ENCODE measurements at regions not wholly inside any gene's neighbourhood (a gene's known extent, or its start where the extent isn't known, plus 50 kb on each side); places are given as distances from the start of the nearest gene placed in this dataset.

DNA sequence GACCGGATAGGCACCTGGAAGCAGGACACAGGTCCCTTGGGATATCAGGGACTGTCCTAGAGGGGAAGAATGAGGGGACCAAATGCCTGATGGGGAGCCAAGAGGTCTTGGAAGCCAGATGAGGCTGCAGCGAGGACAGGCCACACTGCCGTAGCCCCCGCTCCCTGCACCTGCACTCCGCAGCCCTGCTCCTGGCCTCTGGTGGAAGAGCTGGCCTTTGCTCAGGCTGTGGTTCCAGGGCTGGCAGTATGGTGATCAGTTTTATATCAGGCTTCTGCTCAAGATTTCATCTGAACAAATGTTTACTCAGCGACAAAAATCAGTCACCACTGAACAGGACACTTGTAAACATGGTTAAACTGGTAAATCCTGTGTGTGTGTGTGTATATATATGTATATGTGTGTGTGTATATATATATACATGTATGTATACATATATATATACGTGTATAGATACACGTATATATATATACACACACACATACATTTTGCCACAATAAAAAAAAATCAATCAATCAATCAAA, 52.5 kb upstream of the TAF1B start:
- ATAC-seq, result no peak
- POLR2A ChIA-PET, result no interaction called here
- H3K36me3 Mint-ChIP-seq, result peaks cover 11% of the 10 kb centered on the region
- peaks cover 12% of the 10 kb centered on the region for H3K9me3 Mint-ChIP-seq
- CTCF ChIA-PET, result interaction anchor here (0.6 to 1.3 kb wide), 5 partner anchors 9 to 435 kb away, joined by 3 to 4 read pairs (median 3); no protein-coding TSS in a partner anchor
- TF ChIP-seq, protein P1, sequence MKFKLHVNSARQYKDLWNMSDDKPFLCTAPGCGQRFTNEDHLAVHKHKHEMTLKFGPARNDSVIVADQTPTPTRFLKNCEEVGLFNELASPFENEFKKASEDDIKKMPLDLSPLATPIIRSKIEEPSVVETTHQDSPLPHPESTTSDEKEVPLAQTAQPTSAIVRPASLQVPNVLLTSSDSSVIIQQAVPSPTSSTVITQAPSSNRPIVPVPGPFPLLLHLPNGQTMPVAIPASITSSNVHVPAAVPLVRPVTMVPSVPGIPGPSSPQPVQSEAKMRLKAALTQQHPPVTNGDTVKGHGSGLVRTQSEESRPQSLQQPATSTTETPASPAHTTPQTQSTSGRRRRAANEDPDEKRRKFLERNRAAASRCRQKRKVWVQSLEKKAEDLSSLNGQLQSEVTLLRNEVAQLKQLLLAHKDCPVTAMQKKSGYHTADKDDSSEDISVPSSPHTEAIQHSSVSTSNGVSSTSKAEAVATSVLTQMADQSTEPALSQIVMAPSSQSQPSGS (CRISPR knock-in tag; IDR thresholded peaks at IDR 0.05; ENCODE audit: borderline replicate concordance, low read depth), result no peak
- TF ChIP-seq, protein P2, sequence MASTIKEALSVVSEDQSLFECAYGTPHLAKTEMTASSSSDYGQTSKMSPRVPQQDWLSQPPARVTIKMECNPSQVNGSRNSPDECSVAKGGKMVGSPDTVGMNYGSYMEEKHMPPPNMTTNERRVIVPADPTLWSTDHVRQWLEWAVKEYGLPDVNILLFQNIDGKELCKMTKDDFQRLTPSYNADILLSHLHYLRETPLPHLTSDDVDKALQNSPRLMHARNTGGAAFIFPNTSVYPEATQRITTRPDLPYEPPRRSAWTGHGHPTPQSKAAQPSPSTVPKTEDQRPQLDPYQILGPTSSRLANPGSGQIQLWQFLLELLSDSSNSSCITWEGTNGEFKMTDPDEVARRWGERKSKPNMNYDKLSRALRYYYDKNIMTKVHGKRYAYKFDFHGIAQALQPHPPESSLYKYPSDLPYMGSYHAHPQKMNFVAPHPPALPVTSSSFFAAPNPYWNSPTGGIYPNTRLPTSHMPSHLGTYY (CRISPR knock-in tag; IDR thresholded peaks at IDR 0.05), result no peak
- no peak for TF ChIP-seq ZNF416 (CRISPR knock-in tag; IDR thresholded peaks at IDR 0.05)
- no peak for TF ChIP-seq TP53 (CRISPR knock-in tag; IDR thresholded peaks at IDR 0.05)
- TF ChIP-seq, protein P3, sequence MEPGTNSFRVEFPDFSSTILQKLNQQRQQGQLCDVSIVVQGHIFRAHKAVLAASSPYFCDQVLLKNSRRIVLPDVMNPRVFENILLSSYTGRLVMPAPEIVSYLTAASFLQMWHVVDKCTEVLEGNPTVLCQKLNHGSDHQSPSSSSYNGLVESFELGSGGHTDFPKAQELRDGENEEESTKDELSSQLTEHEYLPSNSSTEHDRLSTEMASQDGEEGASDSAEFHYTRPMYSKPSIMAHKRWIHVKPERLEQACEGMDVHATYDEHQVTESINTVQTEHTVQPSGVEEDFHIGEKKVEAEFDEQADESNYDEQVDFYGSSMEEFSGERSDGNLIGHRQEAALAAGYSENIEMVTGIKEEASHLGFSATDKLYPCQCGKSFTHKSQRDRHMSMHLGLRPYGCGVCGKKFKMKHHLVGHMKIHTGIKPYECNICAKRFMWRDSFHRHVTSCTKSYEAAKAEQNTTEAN (CRISPR knock-in tag; IDR thresholded peaks at IDR 0.05), result no peak
- no peak for TF ChIP-seq OVOL2 (CRISPR knock-in tag; IDR thresholded peaks at IDR 0.05; ENCODE audit: borderline replicate concordance)
- TF ChIP-seq, protein P4, sequence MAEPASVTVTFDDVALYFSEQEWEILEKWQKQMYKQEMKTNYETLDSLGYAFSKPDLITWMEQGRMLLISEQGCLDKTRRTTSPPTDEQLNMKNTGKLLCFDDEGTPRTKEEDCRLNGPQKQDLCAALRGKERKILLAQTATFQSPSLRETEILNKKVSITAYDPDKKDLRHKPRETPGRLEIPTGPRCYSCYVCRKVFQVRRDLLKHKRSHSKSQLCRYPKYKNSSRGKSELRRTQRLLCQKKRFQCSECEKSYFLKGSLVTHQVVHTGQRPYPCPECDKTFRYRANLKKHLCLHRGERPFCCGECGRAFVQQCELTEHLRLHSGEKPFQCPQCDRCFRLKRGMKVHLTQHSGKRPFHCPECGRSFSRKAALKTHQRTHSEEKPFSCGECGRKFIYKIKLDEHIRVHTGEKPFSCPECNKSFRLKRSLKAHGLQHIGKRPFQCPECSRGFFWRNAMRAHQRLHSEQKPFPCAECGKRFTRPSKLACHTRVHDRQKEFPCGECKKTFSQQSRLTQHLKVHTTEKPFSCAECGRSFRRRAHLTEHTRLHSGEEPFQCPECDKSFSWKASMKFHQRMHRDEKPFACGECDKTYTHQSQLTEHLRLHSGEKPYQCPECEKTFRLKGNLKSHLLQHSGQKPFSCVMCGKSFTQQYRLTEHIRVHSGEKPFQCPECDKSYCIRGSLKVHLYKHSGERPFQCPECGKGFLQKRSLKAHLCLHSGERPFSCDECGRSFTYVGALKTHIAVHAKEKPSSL (CRISPR knock-in tag; conservative IDR thresholded peaks at IDR 0.05), result no peak
- H3K4me1 Mint-ChIP-seq, result peaks cover 8% of the 10 kb centered on the region
- H3K27ac Mint-ChIP-seq, result no peak overlapping the region
- no peak overlapping the region for H3K4me3 Mint-ChIP-seq
- no peak for DNase-seq (ENCODE audit: low spot score)
- peaks cover 20% of the 10 kb centered on the region for H3K27me3 Mint-ChIP-seq (ENCODE audit: low read depth)

DNA sequence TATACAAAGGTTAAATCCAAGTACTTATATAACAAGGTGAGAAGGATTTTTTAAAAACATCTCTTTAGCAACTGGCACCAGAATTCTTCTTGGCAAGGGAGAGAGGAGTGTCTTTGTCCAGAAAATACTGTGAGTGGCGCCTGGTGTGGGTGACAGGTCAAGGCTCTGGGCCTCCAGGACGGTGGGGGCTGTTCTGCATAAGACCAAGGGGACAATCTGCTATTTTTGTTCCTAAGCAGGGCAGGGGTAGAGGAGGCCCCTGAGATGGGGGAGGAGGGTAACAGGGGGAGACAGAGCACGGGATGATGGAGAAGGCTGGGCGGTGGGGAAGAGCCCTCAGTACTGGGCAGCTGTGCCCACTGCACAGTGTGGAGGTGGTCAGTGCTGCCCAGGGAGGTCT, 51.6 kb upstream of the TAF1B start:
- peaks cover 12% of the 10 kb centered on the region for H3K9me3 Mint-ChIP-seq

More for the DNA sequence above, 51.6 kb upstream of the TAF1B start:
- ChIA-PET CTCF (interaction anchor here (0.9 to 3.7 kb wide), 2 partner anchors 12 to 22 kb away, joined by 3 to 19 read pairs; no protein-coding TSS in a partner anchor), POLR2A (no interaction called here)
- H3K27me3 Mint-ChIP-seq (ENCODE audit: low read depth), result peaks cover 20% of the 10 kb centered on the region
- peaks cover 11% of the 10 kb centered on the region for H3K4me1 Mint-ChIP-seq
- H3K36me3 Mint-ChIP-seq, result peaks cover 11% of the 10 kb centered on the region
- ATAC-seq (no peak), DNase-seq (ENCODE audit: low spot score) (no peak)
- H3K27ac Mint-ChIP-seq, result no peak overlapping the region
- TF ChIP-seq, protein P5, sequence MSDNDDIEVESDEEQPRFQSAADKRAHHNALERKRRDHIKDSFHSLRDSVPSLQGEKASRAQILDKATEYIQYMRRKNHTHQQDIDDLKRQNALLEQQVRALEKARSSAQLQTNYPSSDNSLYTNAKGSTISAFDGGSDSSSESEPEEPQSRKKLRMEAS (CRISPR knock-in tag; IDR thresholded peaks at IDR 0.05), result no peak
- TF ChIP-seq TEAD1 (CRISPR knock-in tag; IDR thresholded peaks at IDR 0.05) (no peak), JUN (CRISPR knock-in tag; IDR thresholded peaks at IDR 0.05) (no peak), CREB1 (CRISPR knock-in tag; IDR thresholded peaks at IDR 0.05) (no peak), KAT7 (CRISPR knock-in tag; IDR thresholded peaks at IDR 0.05; ENCODE audit: borderline replicate concordance) (no peak), ZNF416 (CRISPR knock-in tag; IDR thresholded peaks at IDR 0.05) (no peak), NR3C1 (CRISPR knock-in tag; conservative IDR thresholded peaks at IDR 0.05; ENCODE audit: low read depth) (no peak), NR2C2 (CRISPR knock-in tag; IDR thresholded peaks at IDR 0.05) (no peak), ZNF219 (CRISPR knock-in tag; IDR thresholded peaks at IDR 0.05; ENCODE audit: borderline replicate concordance) (no peak), SP1 (CRISPR knock-in tag; conservative IDR thresholded peaks at IDR 0.05) (no peak)
- TF ChIP-seq, protein P6, sequence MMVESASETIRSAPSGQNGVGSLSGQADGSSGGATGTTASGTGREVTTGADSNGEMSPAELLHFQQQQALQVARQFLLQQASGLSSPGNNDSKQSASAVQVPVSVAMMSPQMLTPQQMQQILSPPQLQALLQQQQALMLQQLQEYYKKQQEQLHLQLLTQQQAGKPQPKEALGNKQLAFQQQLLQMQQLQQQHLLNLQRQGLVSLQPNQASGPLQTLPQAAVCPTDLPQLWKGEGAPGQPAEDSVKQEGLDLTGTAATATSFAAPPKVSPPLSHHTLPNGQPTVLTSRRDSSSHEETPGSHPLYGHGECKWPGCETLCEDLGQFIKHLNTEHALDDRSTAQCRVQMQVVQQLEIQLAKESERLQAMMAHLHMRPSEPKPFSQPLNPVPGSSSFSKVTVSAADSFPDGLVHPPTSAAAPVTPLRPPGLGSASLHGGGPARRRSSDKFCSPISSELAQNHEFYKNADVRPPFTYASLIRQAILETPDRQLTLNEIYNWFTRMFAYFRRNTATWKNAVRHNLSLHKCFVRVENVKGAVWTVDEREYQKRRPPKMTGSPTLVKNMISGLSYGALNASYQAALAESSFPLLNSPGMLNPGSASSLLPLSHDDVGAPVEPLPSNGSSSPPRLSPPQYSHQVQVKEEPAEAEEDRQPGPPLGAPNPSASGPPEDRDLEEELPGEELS (CRISPR knock-in tag; IDR thresholded peaks at IDR 0.05), result no peak
- TF ChIP-seq, protein P7, sequence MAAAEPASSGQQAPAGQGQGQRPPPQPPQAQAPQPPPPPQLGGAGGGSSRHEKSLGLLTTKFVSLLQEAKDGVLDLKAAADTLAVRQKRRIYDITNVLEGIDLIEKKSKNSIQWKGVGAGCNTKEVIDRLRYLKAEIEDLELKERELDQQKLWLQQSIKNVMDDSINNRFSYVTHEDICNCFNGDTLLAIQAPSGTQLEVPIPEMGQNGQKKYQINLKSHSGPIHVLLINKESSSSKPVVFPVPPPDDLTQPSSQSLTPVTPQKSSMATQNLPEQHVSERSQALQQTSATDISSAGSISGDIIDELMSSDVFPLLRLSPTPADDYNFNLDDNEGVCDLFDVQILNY (CRISPR knock-in tag; IDR thresholded peaks at IDR 0.05), result no peak
- TF ChIP-seq, protein P8, sequence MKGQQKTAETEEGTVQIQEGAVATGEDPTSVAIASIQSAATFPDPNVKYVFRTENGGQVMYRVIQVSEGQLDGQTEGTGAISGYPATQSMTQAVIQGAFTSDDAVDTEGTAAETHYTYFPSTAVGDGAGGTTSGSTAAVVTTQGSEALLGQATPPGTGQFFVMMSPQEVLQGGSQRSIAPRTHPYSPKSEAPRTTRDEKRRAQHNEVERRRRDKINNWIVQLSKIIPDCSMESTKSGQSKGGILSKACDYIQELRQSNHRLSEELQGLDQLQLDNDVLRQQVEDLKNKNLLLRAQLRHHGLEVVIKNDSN (CRISPR knock-in tag; IDR thresholded peaks at IDR 0.05), result no peak
- TF ChIP-seq, protein P9, sequence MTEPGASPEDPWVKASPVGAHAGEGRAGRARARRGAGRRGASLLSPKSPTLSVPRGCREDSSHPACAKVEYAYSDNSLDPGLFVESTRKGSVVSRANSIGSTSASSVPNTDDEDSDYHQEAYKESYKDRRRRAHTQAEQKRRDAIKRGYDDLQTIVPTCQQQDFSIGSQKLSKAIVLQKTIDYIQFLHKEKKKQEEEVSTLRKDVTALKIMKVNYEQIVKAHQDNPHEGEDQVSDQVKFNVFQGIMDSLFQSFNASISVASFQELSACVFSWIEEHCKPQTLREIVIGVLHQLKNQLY (CRISPR knock-in tag; IDR thresholded peaks at IDR 0.05), result no peak
- TF ChIP-seq, protein P10, sequence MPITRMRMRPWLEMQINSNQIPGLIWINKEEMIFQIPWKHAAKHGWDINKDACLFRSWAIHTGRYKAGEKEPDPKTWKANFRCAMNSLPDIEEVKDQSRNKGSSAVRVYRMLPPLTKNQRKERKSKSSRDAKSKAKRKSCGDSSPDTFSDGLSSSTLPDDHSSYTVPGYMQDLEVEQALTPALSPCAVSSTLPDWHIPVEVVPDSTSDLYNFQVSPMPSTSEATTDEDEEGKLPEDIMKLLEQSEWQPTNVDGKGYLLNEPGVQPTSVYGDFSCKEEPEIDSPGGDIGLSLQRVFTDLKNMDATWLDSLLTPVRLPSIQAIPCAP (CRISPR knock-in tag; IDR thresholded peaks at IDR 0.05), result no peak
- no peak overlapping the region for H3K4me3 Mint-ChIP-seq

All from WTC11 (cell line).